K562 (cell line): ENCODE measurements at regions not wholly inside any gene's neighbourhood (a gene's known extent, or its start where the extent isn't known, plus 50 kb on each side); places are given as distances from the start of the nearest gene placed in this dataset.

Source experiments
- BHLHE40 ChIP-seq: IDR thresholded peaks from 2 replicates; pipeline ENCODE4 v1.6.1; 2011; ENCODE audit warnings: low read length, improper control_type of control experiment
- CEBPZ ChIP-seq: fragments of 150-350 bp; IDR thresholded peaks from 2 replicates; pipeline ENCODE4 v1.6.1; 2014; ENCODE audit warnings: low read depth, mild to moderate bottlenecking, low read length, borderline replicate concordance
- MAX ChIP-seq: sonication (generic); formaldehyde crosslinking; IDR thresholded peaks from 2 replicates; pipeline ENCODE4 v1.9.0; 2022; ENCODE audit warnings: mild to moderate bottlenecking, missing genetic modification reagents
- SP2 ChIP-seq: IDR thresholded peaks from 2 replicates; pipeline ENCODE4 v1.6.1; 2011; ENCODE audit warnings: mild to moderate bottlenecking, low read depth, low read length, moderate library complexity; ENCODE audit not compliant: poor library complexity, severe bottlenecking; ENCODE audit errors: extremely low read depth

GRCh38 chr6:15989397-15989796 is 139.5 kb upstream of the MYLIP start:
- TF ChIP-seq MAX (CRISPR knock-in tag): no peak
- no peak for TF ChIP-seq SP2
- no peak for TF ChIP-seq CEBPZ
- no peak for TF ChIP-seq BHLHE40
